HCT116 (cell line): ENCODE measurements at regions not wholly inside any gene's neighbourhood (a gene's known extent, or its start where the extent isn't known, plus 50 kb on each side); places are given as distances from the start of the nearest gene placed in this dataset.

Experiments used
- ATAC-seq: fragments of 200-7000 bp; cut with Tn5 transposase; 2 replicates; pipeline ENCODE4 v1.9.1; 2020; ENCODE audit warnings: mild to moderate bottlenecking, moderate library complexity
- BruUV-seq: library from RNA; stranded (reverse); fragments of 400-500 nt; replicated peaks from 2 replicates; lab custom pipeline; 2021; lab: Mats Ljungman, UMichigan
- CTCF ChIA-PET: fragments of 300-600 bp; sonication (Branson Sonifier 250); formaldehyde crosslinking; loops from one replicate; lab custom pipeline; 2021; ENCODE audit warnings: antibody characterized with exemption; lab: Charles Lee
- POLR2A ChIA-PET: fragments of 300-600, 350-600 bp; sonication (Branson Sonifier 250); formaldehyde crosslinking; loops from one replicate; lab custom pipeline; 2021; ENCODE audit warnings: antibody characterized with exemption; lab: Charles Lee
- RAD21 ChIA-PET, 2 experiments: fragments of 300-600 bp; sonication (Branson Sonifier 250); formaldehyde crosslinking; loops; one replicate each; lab custom pipeline; 2023; ENCODE audit warnings: low total read pairs in 2 of 2; ENCODE audit not compliant: uncharacterized antibody in 2 of 2, unreplicated experiment in 2 of 2, low non-redundant PET in 1 of 2; lab: Charles Lee
- DNase-seq: peaks from one replicate; pipeline ENCODE4 v3.0.0-alpha.2; 2010; ENCODE audit warnings: low read depth, low spot score
- H2AFZ ChIP-seq: fragments of 200-600 bp; shearing (Covaris generic), sonication (generic); 2 replicates; pipeline ENCODE4 v1.6.1; 2017; ENCODE audit warnings: low read depth, mixed run types, mixed read lengths, antibody characterized with exemption, low read length; ENCODE audit not compliant: poor library complexity, severe bottlenecking
- H3K27ac ChIP-seq: 2 replicates; pipeline ENCODE4 v1.5.1; 2012; ENCODE audit warnings: low read depth, low read length
- H3K27me3 ChIP-seq: fragments of 200-600 bp; sonication (generic); 2 replicates; pipeline ENCODE4 v1.6.1; 2016; ENCODE audit warnings: mixed run types, low read length, mixed read lengths; ENCODE audit not compliant: insufficient read depth
- H3K36me3 ChIP-seq, 2 experiments: fragments of 200-500 bp in 1 of 2; fragments of 200-600 bp in 1 of 2; sonication (Bioruptor generic) in 1 of 2; sonication (generic) in 1 of 2; 2 replicates each; pipeline versions ENCODE4 v1.5.1 to v1.6.1; 2014 to 2016; ENCODE audit warnings: low read length in 2 of 2, inconsistent platforms in 1 of 2, mixed read lengths in 1 of 2, mixed run types in 1 of 2; ENCODE audit not compliant: insufficient read depth in 2 of 2, control insufficient read depth in 1 of 2
- H3K4me1 ChIP-seq, 2 experiments: fragments of 200-600 bp in 1 of 2; sonication (generic) in 1 of 2; 2 replicates each; pipeline versions ENCODE4 v1.5.1 to v1.6.1; 2012 to 2017; ENCODE audit warnings: low read length in 2 of 2, inconsistent platforms in 1 of 2, mild to moderate bottlenecking in 1 of 2, mixed read lengths in 1 of 2, mixed run types in 1 of 2, moderate library complexity in 1 of 2; ENCODE audit not compliant: insufficient read depth in 2 of 2, control insufficient read depth in 1 of 2
- H3K4me2 ChIP-seq: fragments of 200-600 bp; sonication (generic); 2 replicates; pipeline ENCODE4 v1.6.1; 2017; ENCODE audit warnings: mixed run types, low read length, mixed read lengths
- H3K4me3 ChIP-seq, 2 experiments: fragments of 200-600 bp in 1 of 2; sonication (generic) in 1 of 2; replicated peaks in 1 of 2; 2 replicates each; pipeline ENCODE4 v1.5.1; 2011 to 2016; ENCODE audit warnings: low read length in 2 of 2, control low read depth in 1 of 2, low read depth in 1 of 2, mild to moderate bottlenecking in 1 of 2, mixed read lengths in 1 of 2, mixed run types in 1 of 2
- H3K79me2 ChIP-seq: fragments of 200-600 bp; sonication (generic); 2 replicates; pipeline ENCODE4 v1.6.1; 2017; ENCODE audit warnings: mild to moderate bottlenecking, mixed run types, low read length, moderate library complexity, mixed read lengths; ENCODE audit not compliant: insufficient read depth
- H3K9ac ChIP-seq: fragments of 200-600 bp; sonication (generic); 2 replicates; pipeline ENCODE4 v1.6.1; 2016; ENCODE audit warnings: low read length, mixed read lengths
- H3K9me2 ChIP-seq: fragments of 200-600 bp; sonication (generic), shearing (Covaris generic); 2 replicates; pipeline ENCODE4 v1.6.1; 2017; ENCODE audit warnings: mixed run types, mild to moderate bottlenecking, moderate library complexity; ENCODE audit not compliant: insufficient read depth
- H3K9me3 ChIP-seq, 2 experiments: fragments of 200-500 bp in 1 of 2; fragments of 200-600 bp in 1 of 2; sonication (Bioruptor generic) in 1 of 2; sonication (generic) in 1 of 2; 2 replicates each; pipeline ENCODE4 v1.6.1; 2014 to 2017; ENCODE audit warnings: low read length in 2 of 2, mixed read lengths in 2 of 2, inconsistent platforms in 1 of 2, low read depth in 1 of 2, mild to moderate bottlenecking in 1 of 2, mixed run types in 1 of 2, moderate library complexity in 1 of 2; ENCODE audit not compliant: control insufficient read depth in 1 of 2, insufficient read depth in 1 of 2
- H4K20me1 ChIP-seq: fragments of 200-600 bp; sonication (generic), shearing (Covaris generic); 2 replicates; pipeline ENCODE4 v1.6.1; 2017; ENCODE audit warnings: mixed run types, mild to moderate bottlenecking, moderate library complexity; ENCODE audit not compliant: insufficient read depth
- ATF3 ChIP-seq: IDR thresholded peaks from 2 replicates; pipeline ENCODE4 v1.6.1; 2012
- CEBPB ChIP-seq: IDR thresholded peaks from 2 replicates; pipeline ENCODE4 v1.6.1; 2012; ENCODE audit warnings: low read depth
- CTCF ChIP-seq, 3 experiments: fragments of 200-600 bp in 1 of 3; sonication (generic) in 1 of 3; IDR thresholded peaks in 2 of 3; conservative IDR thresholded peaks in 1 of 3; 2 replicates each; pipeline ENCODE4 v1.5.1; 2012 to 2017; ENCODE audit warnings: low read depth in 2 of 3, low read length in 2 of 3, antibody characterized with exemption in 1 of 3, borderline replicate concordance in 1 of 3, control low read depth in 1 of 3, mild to moderate bottlenecking in 1 of 3, mixed read lengths in 1 of 3, mixed run types in 1 of 3, moderate library complexity in 1 of 3; ENCODE audit not compliant: insufficient read depth in 1 of 3
- FOSL1 ChIP-seq: IDR thresholded peaks from 2 replicates; pipeline ENCODE4 v1.6.1; 2012; ENCODE audit warnings: low read depth
- POLR2A ChIP-seq: IDR thresholded peaks from 2 replicates; pipeline ENCODE4 v1.7.0; 2011; ENCODE audit warnings: borderline replicate concordance; ENCODE audit not compliant: insufficient read depth, insufficient read length; ENCODE audit errors: extremely low read depth
- POLR2AphosphoS5 ChIP-seq: IDR thresholded peaks from 2 replicates; pipeline ENCODE4 v1.6.1; 2011; ENCODE audit warnings: mild to moderate bottlenecking, low read depth, low read length, moderate library complexity
- RAD21 ChIP-seq: IDR thresholded peaks from 2 replicates; pipeline ENCODE4 v1.6.1; 2012; ENCODE audit warnings: low read depth, mild to moderate bottlenecking
- REST ChIP-seq: IDR thresholded peaks from 2 replicates; pipeline ENCODE4 v1.6.1; 2012; ENCODE audit warnings: low read depth
- SIN3A ChIP-seq: IDR thresholded peaks from 2 replicates; pipeline ENCODE4 v1.6.1; 2012; ENCODE audit warnings: low read depth
- SP1 ChIP-seq: IDR thresholded peaks from 2 replicates; pipeline ENCODE4 v1.6.1; 2012; ENCODE audit warnings: low read depth
- YY1 ChIP-seq: IDR thresholded peaks from 2 replicates; pipeline ENCODE4 v1.6.1; 2011; ENCODE audit warnings: low read length, low read depth, moderate library complexity, mild to moderate bottlenecking; ENCODE audit not compliant: insufficient replicate concordance; ENCODE audit errors: extremely low read depth
- ZBTB33 ChIP-seq: IDR thresholded peaks from 2 replicates; pipeline ENCODE4 v1.6.1; 2011; ENCODE audit warnings: mild to moderate bottlenecking, low read length, moderate library complexity; ENCODE audit not compliant: insufficient replicate concordance; ENCODE audit errors: extremely low read depth
- ZNF274 ChIP-seq: fragments of 200-500 bp; sonication (Bioruptor generic); IDR thresholded peaks from 2 replicates; pipeline ENCODE4 v1.6.1; 2014; ENCODE audit warnings: mild to moderate bottlenecking, low read depth, low read length, inconsistent platforms
- intact Hi-C: fragments of 100-400 bp; cut with micrococcal nuclease; formaldehyde crosslinking; loops from 2 replicates; pipeline ENCODE4 v1.10.0; 2022

- no peak for TF ChIP-seq REST
- no TSS peak for BruUV-seq
- intact Hi-C loops = no loop called here
- no peaks in the 10 kb centered on the region for H4K20me1 ChIP-seq
- no peak overlapping the region for H3K4me2 ChIP-seq
- H3K27me3 ChIP-seq = no peaks in the 10 kb centered on the region
- no peak for DNase-seq
- no peaks in the 10 kb centered on the region for H3K9me2 ChIP-seq
- H3K36me3 ChIP-seq = no peaks in the 10 kb centered on the region
- no peak overlapping the region for H2AFZ ChIP-seq
- H3K79me2 ChIP-seq = no peaks in the 10 kb centered on the region
- no peaks in the 10 kb centered on the region for H3K4me1 ChIP-seq
- CTCF ChIA-PET = no interaction called here
- POLR2A ChIA-PET = no interaction called here
- H3K27ac ChIP-seq = no peak overlapping the region
- H3K9ac ChIP-seq = no peak overlapping the region
- H3K4me3 ChIP-seq = no peak overlapping the region
- ATAC-seq = no peak
- RAD21 ChIA-PET = no interaction called here
- peaks cover 3 to 29% of the 10 kb centered on the region in 2 experiments; a peak in 2 of 4 replicates for H3K9me3 ChIP-seq
Observed at GRCh38 chr14:27715561-27715960, 1051.0 kb upstream of the FOXG1 start.

- no peak overlapping the region for H3K9ac ChIP-seq
- ChIA-PET RAD21 (no interaction called here), CTCF (no interaction called here), POLR2A (no interaction called here)
- no peaks in the 10 kb centered on the region for H3K79me2 ChIP-seq
- no peaks in the 10 kb centered on the region for H3K9me2 ChIP-seq
- no peaks in the 10 kb centered on the region for H3K36me3 ChIP-seq
- no peak overlapping the region for H2AFZ ChIP-seq
- BruUV-seq = no TSS peak
- H3K27ac ChIP-seq = no peak overlapping the region
- TF ChIP-seq FOSL1 = no peak
- TF ChIP-seq ZNF274 = no peak
- TF ChIP-seq ATF3 = no peak
- no peak for TF ChIP-seq YY1
- TF ChIP-seq RAD21 = no peak
- TF ChIP-seq POLR2A = no peak
- TF ChIP-seq SIN3A = no peak
- TF ChIP-seq CTCF (IDR thresholded peaks at IDR 0.05 in 2 of 3, conservative IDR thresholded peaks at IDR 0.05 in 1 of 3; ENCODE audit: borderline replicate concordance in 1 of 3, insufficient read depth in 1 of 3, low read depth in 2 of 3, low read length in 2 of 3) = no peak
- no peak for TF ChIP-seq POLR2AphosphoS5
- no peak for TF ChIP-seq CEBPB
- TF ChIP-seq ZBTB33 = no peak
- TF ChIP-seq SP1 = no peak
- no peaks in the 10 kb centered on the region for H3K4me1 ChIP-seq
- ATAC-seq = no peak
- H3K4me3 ChIP-seq = no peak overlapping the region
- no peaks in the 10 kb centered on the region for H4K20me1 ChIP-seq
- no peak overlapping the region for H3K4me2 ChIP-seq
- peaks cover 25 to 30% of the 10 kb centered on the region in 2 experiments; a peak in 3 of 4 replicates for H3K9me3 ChIP-seq
- intact Hi-C loops = no loop called here
- no peak for DNase-seq
- no peaks in the 10 kb centered on the region for H3K27me3 ChIP-seq
Observed at GRCh38 chr14:27721760-27722159, 1044.8 kb upstream of the FOXG1 start.
